ENCODE measurements at regions not wholly inside any gene's neighbourhood (a gene's known extent, or its start where the extent isn't known, plus 50 kb on each side); places are given as distances from the start of the nearest gene placed in this dataset.

DNA sequence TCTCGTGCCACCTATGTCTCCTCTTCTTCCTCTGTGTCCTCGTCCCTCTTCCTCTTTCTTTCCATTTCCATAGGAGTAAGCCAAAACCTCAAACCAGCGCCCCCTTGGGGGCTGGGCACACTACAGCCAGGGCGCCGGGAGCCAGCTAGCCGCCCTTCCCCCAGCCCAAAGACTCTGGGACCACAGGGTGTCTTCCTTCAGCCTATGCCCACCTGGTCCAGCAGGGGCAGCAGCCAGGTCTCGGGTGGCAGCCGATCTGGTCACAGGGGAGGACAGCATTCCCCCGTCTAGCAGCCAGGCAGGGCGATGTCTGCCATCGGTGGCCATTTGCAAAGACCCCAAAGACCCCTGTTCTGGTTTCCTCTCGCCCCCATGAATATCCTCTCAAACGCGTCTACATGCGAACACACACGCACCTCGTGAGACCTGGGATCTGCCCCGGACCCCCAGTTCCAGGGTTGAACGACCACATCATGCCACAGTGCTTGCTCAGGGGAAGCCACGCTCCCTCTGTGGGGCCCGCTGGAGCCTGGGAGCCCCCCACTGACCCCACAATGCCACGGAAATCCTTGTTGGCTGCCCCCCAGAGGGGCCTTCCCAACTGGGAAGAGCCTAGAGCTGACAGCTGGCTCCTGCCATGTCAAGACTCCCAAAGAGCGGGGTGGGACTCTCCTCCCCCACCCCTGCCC is 546.0 kb upstream of the CCDC179 start:
- TF ChIP-seq, protein P1, sequence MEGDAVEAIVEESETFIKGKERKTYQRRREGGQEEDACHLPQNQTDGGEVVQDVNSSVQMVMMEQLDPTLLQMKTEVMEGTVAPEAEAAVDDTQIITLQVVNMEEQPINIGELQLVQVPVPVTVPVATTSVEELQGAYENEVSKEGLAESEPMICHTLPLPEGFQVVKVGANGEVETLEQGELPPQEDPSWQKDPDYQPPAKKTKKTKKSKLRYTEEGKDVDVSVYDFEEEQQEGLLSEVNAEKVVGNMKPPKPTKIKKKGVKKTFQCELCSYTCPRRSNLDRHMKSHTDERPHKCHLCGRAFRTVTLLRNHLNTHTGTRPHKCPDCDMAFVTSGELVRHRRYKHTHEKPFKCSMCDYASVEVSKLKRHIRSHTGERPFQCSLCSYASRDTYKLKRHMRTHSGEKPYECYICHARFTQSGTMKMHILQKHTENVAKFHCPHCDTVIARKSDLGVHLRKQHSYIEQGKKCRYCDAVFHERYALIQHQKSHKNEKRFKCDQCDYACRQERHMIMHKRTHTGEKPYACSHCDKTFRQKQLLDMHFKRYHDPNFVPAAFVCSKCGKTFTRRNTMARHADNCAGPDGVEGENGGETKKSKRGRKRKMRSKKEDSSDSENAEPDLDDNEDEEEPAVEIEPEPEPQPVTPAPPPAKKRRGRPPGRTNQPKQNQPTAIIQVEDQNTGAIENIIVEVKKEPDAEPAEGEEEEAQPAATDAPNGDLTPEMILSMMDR (IDR thresholded peaks at IDR 0.05; ENCODE audit: low read depth, low read length): no peak
- in situ Hi-C loops (cut with HindIII; ENCODE audit: low sequenced_read_pairs): no loop called here
- DNase-seq (ENCODE audit: low read depth, low spot score): no peak
- no peak overlapping the region for H3K4me3 ChIP-seq (ENCODE audit: low read depth, low read length)

DNA sequence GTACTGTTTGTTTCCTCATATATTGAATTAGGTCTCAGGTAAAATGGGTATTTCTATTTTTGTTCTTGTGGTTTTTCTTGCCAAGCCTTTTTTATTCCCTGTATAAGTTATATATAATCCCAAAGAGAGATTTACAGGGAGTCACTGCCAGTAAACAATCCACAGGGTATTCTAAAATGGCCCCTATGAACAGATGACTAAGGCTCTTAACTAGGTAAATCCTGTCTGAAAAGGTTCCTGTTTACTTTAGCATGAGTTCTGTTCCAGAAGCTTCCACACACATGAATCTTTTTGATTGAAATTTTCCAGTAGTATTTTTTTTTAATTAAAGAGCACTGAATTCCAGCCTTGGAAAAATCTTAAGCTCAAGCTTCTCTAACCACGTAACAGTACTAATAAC is 552.8 kb upstream of the CCDC179 start:
- in situ Hi-C loops (cut with HindIII; ENCODE audit: low sequenced_read_pairs): no loop called here
- TF ChIP-seq, protein P1 (IDR thresholded peaks at IDR 0.05; ENCODE audit: low read depth, low read length): no peak
- peak; percentile 3 for DNase-seq (ENCODE audit: low read depth, low spot score)
- no peak overlapping the region for H3K4me3 ChIP-seq (ENCODE audit: low read depth, low read length)

DNA sequence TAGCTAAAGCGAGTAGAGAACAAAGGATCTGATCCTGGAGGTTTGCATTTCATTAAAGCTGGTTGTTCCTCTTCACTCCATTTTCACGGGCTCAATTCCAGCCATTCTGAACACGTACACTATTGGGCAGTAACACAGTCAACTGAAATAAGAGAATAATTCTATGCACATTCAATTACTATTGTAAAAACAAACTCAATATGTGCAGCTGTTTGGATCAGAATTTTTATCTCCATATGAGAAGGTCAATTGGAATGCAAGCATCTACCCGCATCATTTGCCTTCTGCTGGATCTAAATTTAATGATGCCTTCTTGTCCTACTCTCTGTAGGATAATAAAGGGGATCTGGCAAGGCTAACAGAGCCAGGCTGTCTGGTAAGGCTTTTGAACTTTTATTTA is 562.8 kb upstream of the CCDC179 start:
- TF ChIP-seq, protein P1 (IDR thresholded peaks at IDR 0.05; ENCODE audit: low read depth, low read length): no peak
- in situ Hi-C loops (cut with HindIII; ENCODE audit: low sequenced_read_pairs): no loop called here
- H3K4me3 ChIP-seq (ENCODE audit: low read depth, low read length): no peak overlapping the region
- DNase-seq (ENCODE audit: low read depth, low spot score): peak; percentile 22

DNA sequence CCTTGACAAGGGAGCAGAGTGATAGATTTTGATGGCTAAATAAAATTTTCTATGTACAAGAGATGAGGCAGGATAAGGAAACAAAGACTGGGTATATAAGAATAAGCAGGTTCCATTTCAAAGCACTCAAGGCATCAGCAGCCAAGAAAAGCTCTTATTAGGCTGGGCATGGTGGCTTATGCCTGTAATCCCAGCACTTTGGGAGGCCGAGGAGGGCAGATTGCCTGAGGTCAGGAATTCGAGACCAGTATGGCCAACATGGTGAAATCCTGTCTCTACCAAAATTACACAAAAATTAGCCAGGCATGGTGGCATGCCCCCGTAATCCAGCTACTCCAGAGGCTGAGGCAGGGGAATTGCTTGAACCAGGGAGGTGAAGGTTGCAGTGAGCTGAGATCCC is 563.4 kb upstream of the CCDC179 start:
- DNase-seq (ENCODE audit: low read depth, low spot score): no peak
- no peak overlapping the region for H3K4me3 ChIP-seq (ENCODE audit: low read depth, low read length)
- TF ChIP-seq, protein P1 (IDR thresholded peaks at IDR 0.05; ENCODE audit: low read depth, low read length): no peak
- in situ Hi-C loops (cut with HindIII; ENCODE audit: low sequenced_read_pairs): no loop called here

DNA sequence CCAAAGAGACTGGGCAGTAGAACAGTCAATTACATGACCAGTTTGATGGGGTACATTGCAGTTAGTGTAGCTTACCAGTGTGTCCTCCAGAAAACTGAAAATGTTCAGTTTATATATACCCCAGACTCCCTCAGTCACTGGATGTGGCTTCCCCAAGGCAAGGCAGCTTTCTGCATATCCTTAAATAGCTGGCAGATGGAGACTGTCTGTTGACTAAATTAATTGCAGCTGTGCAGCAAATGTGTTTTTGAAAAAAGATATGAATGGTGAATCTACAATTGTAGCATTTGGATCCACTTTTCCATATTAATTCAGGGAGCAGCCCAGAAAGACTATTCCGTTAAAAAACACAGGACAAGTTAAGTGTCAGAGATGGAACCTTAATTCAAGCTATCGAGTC is 565.1 kb upstream of the CCDC179 start:
- in situ Hi-C loops (cut with HindIII; ENCODE audit: low sequenced_read_pairs): no loop called here
- no peak for DNase-seq (ENCODE audit: low read depth, low spot score)
- no peak overlapping the region for H3K4me3 ChIP-seq (ENCODE audit: low read depth, low read length)
- TF ChIP-seq, protein P1 (IDR thresholded peaks at IDR 0.05; ENCODE audit: low read depth, low read length): no peak

DNA sequence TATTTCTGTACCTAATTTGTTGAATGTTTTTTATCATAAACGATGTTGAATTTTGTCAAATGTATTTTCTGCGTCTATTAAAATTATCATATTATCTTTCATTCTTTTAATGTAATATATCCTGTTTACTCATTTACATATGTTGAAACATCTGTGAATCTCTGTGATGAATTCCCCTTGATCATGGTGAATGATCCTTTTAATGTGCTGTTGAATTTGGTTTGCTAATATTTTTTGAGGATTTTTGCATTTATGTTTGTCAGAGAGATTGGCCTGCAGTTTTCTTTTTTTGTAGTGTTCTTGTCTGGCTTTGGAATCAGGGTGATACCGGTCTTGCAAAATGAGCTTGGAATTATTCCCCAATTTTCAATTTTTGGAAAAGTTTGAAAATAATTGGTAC is 569.3 kb upstream of the CCDC179 start:
- in situ Hi-C loops (cut with HindIII; ENCODE audit: low sequenced_read_pairs): no loop called here
- H3K4me3 ChIP-seq (ENCODE audit: low read depth, low read length): no peak overlapping the region
- TF ChIP-seq, protein P1 (IDR thresholded peaks at IDR 0.05; ENCODE audit: low read depth, low read length): no peak
- no peak for DNase-seq (ENCODE audit: low read depth, low spot score)
